COLO668 (cell line): ENCODE measurements at regions not wholly inside any gene's neighbourhood (a gene's known extent, or its start where the extent isn't known, plus 50 kb on each side); places are given as distances from the start of the nearest gene placed in this dataset.

Experiments used
- DNase-seq: peaks from one replicate; lab custom pipeline; 2025; ENCODE audit not compliant: unreplicated experiment; lab: John Stamatoyannopoulos, UW

- peak; percentile 12 for DNase-seq
These were observed 242.7 kb downstream of the BCOR start for GRCh38 chrX:39854772-39855747.

GRCh38 chrX:39855748-39856129 lies 242.0 kb downstream of the BCOR start:
- peak; percentile 82 for DNase-seq

- peak; percentile 4 for DNase-seq
These were observed 241.2 kb downstream of the BCOR start for GRCh38 chrX:39856472-39857121.

GRCh38 chrX:39857780-39858179 lies 240.0 kb downstream of the BCOR start:
- DNase-seq = no peak

- DNase-seq = peak; percentile 77
These were observed 237.5 kb downstream of the BCOR start for GRCh38 chrX:39859991-39860861.

- DNase-seq = no peak
These were observed 234.8 kb downstream of the BCOR start for GRCh38 chrX:39862963-39863362.

- peak; percentile 6 for DNase-seq
These were observed 231.5 kb downstream of the BCOR start for GRCh38 chrX:39866229-39866628.

GRCh38 chrX:39869846-39870601 lies 227.7 kb downstream of the BCOR start:
- no peak for DNase-seq

GRCh38 chrX:39871648-39872047 lies 226.1 kb downstream of the BCOR start:
- no peak for DNase-seq

GRCh38 chrX:39873117-39873516 lies 224.6 kb downstream of the BCOR start:
- DNase-seq = no peak

GRCh38 chrX:39874202-39874816 lies 223.4 kb downstream of the BCOR start:
- no peak for DNase-seq

GRCh38 chrX:39875834-39876628 lies 221.7 kb downstream of the BCOR start:
- DNase-seq = peak; percentile 2

- no peak for DNase-seq
These were observed 219.9 kb downstream of the BCOR start for GRCh38 chrX:39877905-39878304.

GRCh38 chrX:39883666-39884065 lies 214.1 kb downstream of the BCOR start:
- DNase-seq = no peak

GRCh38 chrX:39886282-39886681 lies 211.5 kb downstream of the BCOR start:
- DNase-seq = no peak

GRCh38 chrX:39888730-39889129 lies 209.0 kb downstream of the BCOR start:
- no peak for DNase-seq

GRCh38 chrX:39889704-39890103 lies 208.1 kb downstream of the BCOR start:
- no peak for DNase-seq

GRCh38 chrX:39890807-39891206 lies 207.0 kb downstream of the BCOR start:
- no peak for DNase-seq

- DNase-seq = no peak
These were observed 206.0 kb downstream of the BCOR start for GRCh38 chrX:39891781-39892180.
